ENCODE measurements at regions not wholly inside any gene's neighbourhood (a gene's known extent, or its start where the extent isn't known, plus 50 kb on each side); places are given as distances from the start of the nearest gene placed in this dataset.
"Not testable (repeated sequence)": the region's sequence is repeated elsewhere in the genome, so short reads cannot be mapped to it uniquely, and the experiment has no call there.

- TF ChIP-seq CTCF, POLR2A (IDR thresholded peaks at IDR 0.05): not testable (repeated sequence)
Observed at GRCh38 chrX:39702636-39703035, 395.1 kb downstream of the BCOR start.

Measured in ovary (tissue), 3 donors.